ENCODE measurements at regions not wholly inside any gene's neighbourhood (a gene's known extent, or its start where the extent isn't known, plus 50 kb on each side); places are given as distances from the start of the nearest gene placed in this dataset.

DNA sequence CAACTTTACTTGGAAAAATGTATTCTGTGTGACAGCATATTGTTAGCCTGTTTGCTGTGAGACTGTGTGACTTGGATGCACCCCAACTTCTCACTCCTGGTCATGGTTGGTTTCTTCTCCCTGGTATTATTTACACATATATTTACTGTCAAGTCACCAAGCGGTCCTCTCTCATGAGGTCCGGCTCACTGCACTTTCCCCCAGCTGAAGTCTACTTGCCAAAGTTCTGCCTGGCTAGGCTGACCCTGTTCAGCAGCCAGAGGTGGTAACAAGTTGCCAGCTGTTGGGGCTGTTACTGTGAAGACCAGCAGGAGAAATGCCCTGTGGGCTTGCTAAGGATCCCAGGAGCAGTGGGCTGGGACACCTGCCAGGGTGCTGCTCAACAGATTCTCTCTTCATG, 337.5 kb downstream of the MFSD1 start:
- ChIA-PET POLR2A (no interaction called here), CTCF (interaction anchor here (0.7 to 1.3 kb wide), 2 partner anchors 120 to 222 kb away, joined by 4 read pairs; no protein-coding TSS in a partner anchor)
- Histone ChIP-seq H3K9me3 (ENCODE audit: control insufficient read depth, insufficient read depth, low read depth, low read length) (no peaks in the 10 kb centered on the region), H3K27ac (ENCODE audit: extremely low read depth, low read depth, low read length) (no peak overlapping the region), H3K4me3 (ENCODE audit: low read depth, low read length) (no peak overlapping the region), H3K36me3 (ENCODE audit: control insufficient read depth in 2 of 2, insufficient read depth in 1 of 2, low read length in 2 of 2) (no peaks in the 10 kb centered on the region), H3K4me1 (ENCODE audit: control insufficient read depth, insufficient read depth, low read length) (no peaks in the 10 kb centered on the region)
- no peak for TF ChIP-seq ZNF660 (tag by site-specific recombination; IDR thresholded peaks at IDR 0.05)
- TF ChIP-seq ZNF23 (tag by site-specific recombination; IDR thresholded peaks at IDR 0.05; ENCODE audit: borderline replicate concordance) = no peak
- no peak for TF ChIP-seq ZNF707 (tag by site-specific recombination; IDR thresholded peaks at IDR 0.05)
- no peak for TF ChIP-seq ZNF202 (tag by site-specific recombination; IDR thresholded peaks at IDR 0.05; ENCODE audit: borderline replicate concordance)
- TF ChIP-seq ZNF510 (tag by site-specific recombination; IDR thresholded peaks at IDR 0.05; ENCODE audit: insufficient replicate concordance) = no peak
- no peak for TF ChIP-seq ZNF174 (tag by site-specific recombination; IDR thresholded peaks at IDR 0.05)
- TF ChIP-seq ZNF48 (tag by site-specific recombination; IDR thresholded peaks at IDR 0.05) = no peak
- TF ChIP-seq ZEB2 (tag by site-specific recombination; IDR thresholded peaks at IDR 0.05) = no peak
- TF ChIP-seq ZNF341 (tag by site-specific recombination; IDR thresholded peaks at IDR 0.05; ENCODE audit: low read depth) = no peak
- no peak for TF ChIP-seq BCL11B (tag by site-specific recombination; IDR thresholded peaks at IDR 0.05; ENCODE audit: low read depth)
- no peak for TF ChIP-seq ZNF626 (tag by site-specific recombination; IDR thresholded peaks at IDR 0.05)
- TF ChIP-seq ZNF658 (tag by site-specific recombination; IDR thresholded peaks at IDR 0.05) = no peak
- no peak for TF ChIP-seq ZNF549 (tag by site-specific recombination; IDR thresholded peaks at IDR 0.05)
- TF ChIP-seq, protein P1, sequence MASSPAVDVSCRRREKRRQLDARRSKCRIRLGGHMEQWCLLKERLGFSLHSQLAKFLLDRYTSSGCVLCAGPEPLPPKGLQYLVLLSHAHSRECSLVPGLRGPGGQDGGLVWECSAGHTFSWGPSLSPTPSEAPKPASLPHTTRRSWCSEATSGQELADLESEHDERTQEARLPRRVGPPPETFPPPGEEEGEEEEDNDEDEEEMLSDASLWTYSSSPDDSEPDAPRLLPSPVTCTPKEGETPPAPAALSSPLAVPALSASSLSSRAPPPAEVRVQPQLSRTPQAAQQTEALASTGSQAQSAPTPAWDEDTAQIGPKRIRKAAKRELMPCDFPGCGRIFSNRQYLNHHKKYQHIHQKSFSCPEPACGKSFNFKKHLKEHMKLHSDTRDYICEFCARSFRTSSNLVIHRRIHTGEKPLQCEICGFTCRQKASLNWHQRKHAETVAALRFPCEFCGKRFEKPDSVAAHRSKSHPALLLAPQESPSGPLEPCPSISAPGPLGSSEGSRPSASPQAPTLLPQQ (tag by site-specific recombination; IDR thresholded peaks at IDR 0.05) = no peak
- TF ChIP-seq, protein P2, sequence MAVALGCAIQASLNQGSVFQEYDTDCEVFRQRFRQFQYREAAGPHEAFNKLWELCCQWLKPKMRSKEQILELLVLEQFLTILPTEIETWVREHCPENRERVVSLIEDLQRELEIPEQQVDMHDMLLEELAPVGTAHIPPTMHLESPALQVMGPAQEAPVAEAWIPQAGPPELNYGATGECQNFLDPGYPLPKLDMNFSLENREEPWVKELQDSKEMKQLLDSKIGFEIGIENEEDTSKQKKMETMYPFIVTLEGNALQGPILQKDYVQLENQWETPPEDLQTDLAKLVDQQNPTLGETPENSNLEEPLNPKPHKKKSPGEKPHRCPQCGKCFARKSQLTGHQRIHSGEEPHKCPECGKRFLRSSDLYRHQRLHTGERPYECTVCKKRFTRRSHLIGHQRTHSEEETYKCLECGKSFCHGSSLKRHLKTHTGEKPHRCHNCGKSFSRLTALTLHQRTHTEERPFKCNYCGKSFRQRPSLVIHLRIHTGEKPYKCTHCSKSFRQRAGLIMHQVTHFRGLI (tag by site-specific recombination; IDR thresholded peaks at IDR 0.05) = no peak
- TF ChIP-seq EGR2 (tag by site-specific recombination; IDR thresholded peaks at IDR 0.05; ENCODE audit: low read depth) = no peak
- no peak for TF ChIP-seq ZBTB21 (tag by site-specific recombination; IDR thresholded peaks at IDR 0.05)
- no peak for TF ChIP-seq ZNF10 (tag by site-specific recombination; IDR thresholded peaks at IDR 0.05)
- no peak for TF ChIP-seq FEZF1 (tag by site-specific recombination; IDR thresholded peaks at IDR 0.05)
- no peak for TF ChIP-seq ZNF302 (tag by site-specific recombination; IDR thresholded peaks at IDR 0.05; ENCODE audit: low read depth)

DNA sequence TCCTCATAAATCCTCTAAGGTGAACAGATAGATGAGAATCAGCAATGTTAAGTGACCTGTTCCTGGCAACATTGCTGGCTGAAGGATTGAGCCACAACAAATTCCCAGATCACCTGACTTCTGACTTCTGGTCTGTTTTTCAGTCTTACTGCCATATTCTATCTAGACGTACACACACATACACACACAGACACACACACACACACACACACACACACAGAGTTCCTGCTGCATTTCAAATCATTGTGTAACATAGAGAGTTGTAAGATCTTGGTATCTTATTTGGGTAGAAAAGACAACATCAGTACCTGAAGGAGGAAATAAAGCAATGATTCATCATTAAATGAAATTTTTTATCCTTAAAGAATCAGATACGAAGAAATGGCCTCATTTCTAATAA, 342.6 kb downstream of the MFSD1 start:
- TF ChIP-seq ZNF24 (tag by site-specific recombination; IDR thresholded peaks at IDR 0.05) = no peak
- TF ChIP-seq, protein P3, sequence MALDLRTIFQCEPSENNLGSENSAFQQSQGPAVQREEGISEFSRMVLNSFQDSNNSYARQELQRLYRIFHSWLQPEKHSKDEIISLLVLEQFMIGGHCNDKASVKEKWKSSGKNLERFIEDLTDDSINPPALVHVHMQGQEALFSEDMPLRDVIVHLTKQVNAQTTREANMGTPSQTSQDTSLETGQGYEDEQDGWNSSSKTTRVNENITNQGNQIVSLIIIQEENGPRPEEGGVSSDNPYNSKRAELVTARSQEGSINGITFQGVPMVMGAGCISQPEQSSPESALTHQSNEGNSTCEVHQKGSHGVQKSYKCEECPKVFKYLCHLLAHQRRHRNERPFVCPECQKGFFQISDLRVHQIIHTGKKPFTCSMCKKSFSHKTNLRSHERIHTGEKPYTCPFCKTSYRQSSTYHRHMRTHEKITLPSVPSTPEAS (tag by site-specific recombination; IDR thresholded peaks at IDR 0.05) = peak; percentile 53; the same call in 1 of the 2 replicates
- ChIA-PET POLR2A (no interaction called here), CTCF (interaction anchor here (0.7 to 0.8 kb wide), 2 partner anchors 58 to 116 kb away, joined by 3 read pairs; no protein-coding TSS in a partner anchor)
- Histone ChIP-seq H3K27ac (ENCODE audit: extremely low read depth, low read depth, low read length) (no peak overlapping the region), H3K9me3 (ENCODE audit: control insufficient read depth, insufficient read depth, low read depth, low read length) (no peaks in the 10 kb centered on the region), H3K4me3 (ENCODE audit: low read depth, low read length) (no peak overlapping the region), H3K36me3 (ENCODE audit: control insufficient read depth in 2 of 2, insufficient read depth in 1 of 2, low read length in 2 of 2) (no peaks in the 10 kb centered on the region), H3K4me1 (ENCODE audit: control insufficient read depth, insufficient read depth, low read length) (no peaks in the 10 kb centered on the region)

All from HEK293 (cell line).